PC-9 (cell line): ENCODE measurements at regions not wholly inside any gene's neighbourhood (a gene's known extent, or its start where the extent isn't known, plus 50 kb on each side); places are given as distances from the start of the nearest gene placed in this dataset.

Experiments
- BruUV-seq: library from RNA; stranded (reverse); fragments of 400-500 nt; replicated peaks from 2 replicates; lab custom pipeline; 2021; lab: Mats Ljungman, UMichigan
- CTCF ChIA-PET: fragments of 300-600 bp; sonication (Branson Sonifier 250); formaldehyde crosslinking; loops from one replicate; lab custom pipeline; 2022; ENCODE audit warnings: antibody characterized with exemption; lab: Charles Lee
- POLR2A ChIA-PET: fragments of 300-600 bp; sonication (Branson Sonifier 250); formaldehyde crosslinking; loops from one replicate; lab custom pipeline; 2022; ENCODE audit warnings: antibody characterized with exemption; ENCODE audit not compliant: unreplicated experiment; lab: Charles Lee
- DNase-seq, 2 experiments: peaks; one replicate each; pipeline versions ENCODE4 v3.0.0 to v3.0.0-alpha.2; 2015 to 2022; ENCODE audit warnings: mixed read lengths in 1 of 2
- H2AFZ ChIP-seq: fragments of 200-600 bp; sonication (generic); 2 replicates; pipeline ENCODE4 v1.8.1; 2017; ENCODE audit warnings: antibody characterized with exemption
- H3F3A ChIP-seq: fragments of 200-600 bp; sonication (generic); 2 replicates; pipeline ENCODE4 v1.8.1; 2017; ENCODE audit warnings: antibody characterized with exemption, mild to moderate bottlenecking, low read depth; ENCODE audit not compliant: insufficient read depth
- H3K27ac ChIP-seq: fragments of 200-600 bp; sonication (generic); 2 replicates; pipeline ENCODE4 v1.6.1; 2016; ENCODE audit warnings: mixed run types
- H3K27me3 ChIP-seq: fragments of 200-600 bp; sonication (generic); 2 replicates; pipeline ENCODE4 v1.6.1; 2016; ENCODE audit warnings: low read depth, mixed run types; ENCODE audit not compliant: insufficient read depth
- H3K36me3 ChIP-seq: fragments of 200-600 bp; sonication (generic); 2 replicates; pipeline ENCODE4 v1.6.1; 2016; ENCODE audit warnings: low read depth, mixed run types
- H3K4me1 ChIP-seq: fragments of 200-600 bp; sonication (generic); replicated peaks from 2 replicates; pipeline ENCODE4 v1.6.1; 2016; ENCODE audit warnings: mixed run types; ENCODE audit not compliant: insufficient read depth
- H3K4me2 ChIP-seq: fragments of 200-600 bp; sonication (generic); 2 replicates; pipeline ENCODE4 v1.6.1; 2017; ENCODE audit warnings: mixed run types
- H3K4me3 ChIP-seq: fragments of 200-600 bp; sonication (generic); 2 replicates; pipeline ENCODE4 v1.6.1; 2016; ENCODE audit warnings: mixed run types
- H3K79me2 ChIP-seq: fragments of 200-600 bp; sonication (generic); 2 replicates; pipeline ENCODE4 v1.6.1; 2017; ENCODE audit warnings: low read depth, mixed run types
- H3K9me2 ChIP-seq: fragments of 200-600 bp; sonication (generic); 2 replicates; pipeline ENCODE4 v1.8.1; 2017; ENCODE audit warnings: mild to moderate bottlenecking; ENCODE audit not compliant: insufficient read depth
- H3K9me3 ChIP-seq: fragments of 200-600 bp; sonication (generic); 2 replicates; pipeline ENCODE4 v1.8.1; 2016; ENCODE audit warnings: low read depth; ENCODE audit not compliant: insufficient read depth
- H4K20me1 ChIP-seq: fragments of 200-600 bp; sonication (generic); 2 replicates; pipeline ENCODE4 v1.8.1; 2017; ENCODE audit not compliant: insufficient read depth
- EZH2 ChIP-seq: fragments of 200-600 bp; sonication (generic); IDR thresholded peaks from 2 replicates; pipeline ENCODE4 v1.8.0; 2017; ENCODE audit warnings: antibody characterized with exemption, low read depth
- intact Hi-C: fragments of 100-400 bp; cut with micrococcal nuclease; formaldehyde crosslinking; loops from one replicate; pipeline ENCODE4 v1.10.0; 2022; ENCODE audit not compliant: unreplicated experiment
- TF ChIP-seq, protein P1 (sequence below): fragments of 200-600 bp; sonication (generic); conservative IDR thresholded peaks from 2 replicates; pipeline ENCODE4 v1.6.1; 2017; ENCODE audit warnings: mixed run types, antibody characterized with exemption, mild to moderate bottlenecking, moderate library complexity

DNA sequence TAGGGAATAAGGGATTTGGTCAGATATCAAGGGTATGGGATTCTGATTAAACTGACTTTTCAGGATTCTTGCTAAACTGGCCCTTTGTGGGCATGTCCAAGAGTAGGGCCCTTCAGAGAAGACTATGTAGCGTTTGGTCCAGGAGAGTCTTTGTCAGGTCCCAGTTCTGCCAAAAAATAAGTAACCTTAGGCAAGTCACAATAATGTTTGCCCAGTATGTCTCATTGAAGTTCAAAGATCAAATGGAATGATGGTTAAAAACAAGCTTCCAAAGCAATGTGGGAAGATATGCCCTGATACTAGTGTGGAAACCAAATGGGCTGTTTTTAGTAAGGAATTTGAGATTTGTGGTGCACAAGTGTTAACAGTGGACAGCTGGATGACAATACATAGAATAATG lies 454.4 kb downstream of the WDR72 start:
- Histone ChIP-seq H4K20me1 (no peaks in the 10 kb centered on the region), H3K9me3 (no peaks in the 10 kb centered on the region), H3K27me3 (no peaks in the 10 kb centered on the region), H3K4me2 (no peak overlapping the region), H3K4me3 (no peak overlapping the region), H3K27ac (no peak overlapping the region), H3K36me3 (no peaks in the 10 kb centered on the region), H3K9me2 (no peaks in the 10 kb centered on the region), H3K79me2 (no peaks in the 10 kb centered on the region), H3K4me1 (no peaks in the 10 kb centered on the region), H2AFZ (no peak overlapping the region), H3F3A (no peaks in the 10 kb centered on the region)
- ChIA-PET CTCF (no interaction called here), POLR2A (no interaction called here)
- intact Hi-C loops: no loop called here
- no TSS peak for BruUV-seq
- TF ChIP-seq EZH2: no peak
- TF ChIP-seq, protein P1, sequence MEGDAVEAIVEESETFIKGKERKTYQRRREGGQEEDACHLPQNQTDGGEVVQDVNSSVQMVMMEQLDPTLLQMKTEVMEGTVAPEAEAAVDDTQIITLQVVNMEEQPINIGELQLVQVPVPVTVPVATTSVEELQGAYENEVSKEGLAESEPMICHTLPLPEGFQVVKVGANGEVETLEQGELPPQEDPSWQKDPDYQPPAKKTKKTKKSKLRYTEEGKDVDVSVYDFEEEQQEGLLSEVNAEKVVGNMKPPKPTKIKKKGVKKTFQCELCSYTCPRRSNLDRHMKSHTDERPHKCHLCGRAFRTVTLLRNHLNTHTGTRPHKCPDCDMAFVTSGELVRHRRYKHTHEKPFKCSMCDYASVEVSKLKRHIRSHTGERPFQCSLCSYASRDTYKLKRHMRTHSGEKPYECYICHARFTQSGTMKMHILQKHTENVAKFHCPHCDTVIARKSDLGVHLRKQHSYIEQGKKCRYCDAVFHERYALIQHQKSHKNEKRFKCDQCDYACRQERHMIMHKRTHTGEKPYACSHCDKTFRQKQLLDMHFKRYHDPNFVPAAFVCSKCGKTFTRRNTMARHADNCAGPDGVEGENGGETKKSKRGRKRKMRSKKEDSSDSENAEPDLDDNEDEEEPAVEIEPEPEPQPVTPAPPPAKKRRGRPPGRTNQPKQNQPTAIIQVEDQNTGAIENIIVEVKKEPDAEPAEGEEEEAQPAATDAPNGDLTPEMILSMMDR: no peak
- DNase-seq: no peak

DNA sequence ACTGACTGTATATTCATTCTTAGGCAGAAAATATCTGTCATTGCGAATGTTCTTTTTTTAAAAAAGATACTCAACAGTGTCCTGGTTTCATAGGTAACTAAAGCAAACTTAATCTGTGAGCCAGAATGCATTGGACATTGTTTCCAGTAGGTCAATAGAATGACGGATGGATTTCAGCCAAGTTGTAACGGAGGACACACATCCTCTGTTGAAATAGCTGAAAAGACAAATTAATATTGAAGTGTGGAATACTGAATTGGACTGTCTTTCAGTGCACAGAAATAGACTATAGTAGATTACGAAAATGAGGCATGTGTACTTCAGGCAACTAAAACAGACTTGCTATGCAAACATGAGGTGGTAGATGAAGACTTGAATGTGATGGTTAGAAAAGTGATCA lies 461.6 kb downstream of the WDR72 start:
- no peaks in the 10 kb centered on the region for H3K9me3 ChIP-seq
- H3K4me2 ChIP-seq: no peak overlapping the region
- BruUV-seq: no TSS peak

DNA sequence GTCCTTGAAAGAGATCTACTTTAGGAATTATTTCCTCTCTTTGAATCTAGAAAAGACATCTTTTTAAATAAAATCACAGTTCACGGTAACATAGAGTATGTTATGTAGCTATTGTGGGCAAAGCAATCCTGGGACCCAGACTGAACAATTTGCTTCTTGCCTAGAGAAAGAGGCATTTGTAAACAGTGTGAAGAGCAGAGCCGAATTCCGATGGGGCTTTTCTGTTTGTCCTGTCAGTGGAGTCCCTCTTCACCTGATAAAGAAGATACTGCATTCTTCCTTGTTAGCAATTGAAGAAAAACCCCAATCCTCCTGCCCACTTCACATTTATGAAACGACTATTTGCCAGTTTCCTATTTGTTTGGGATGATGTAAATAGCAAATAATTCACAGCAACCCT lies 462.9 kb downstream of the WDR72 start:
- CTCF ChIA-PET: no interaction called here
- Histone ChIP-seq H4K20me1 (no peaks in the 10 kb centered on the region), H3K79me2 (no peaks in the 10 kb centered on the region), H3F3A (no peaks in the 10 kb centered on the region), H2AFZ (no peak overlapping the region), H3K4me3 (no peak overlapping the region), H3K27ac (no peak overlapping the region), H3K4me1 (no peaks in the 10 kb centered on the region), H3K4me2 (no peak overlapping the region), H3K9me2 (no peaks in the 10 kb centered on the region), H3K36me3 (no peaks in the 10 kb centered on the region), H3K9me3 (no peaks in the 10 kb centered on the region), H3K27me3 (no peaks in the 10 kb centered on the region; the same call in 1 of the 2 replicates)
- intact Hi-C loops: no loop called here
- DNase-seq: no peak
- TF ChIP-seq, protein P1: no peak
- no peak for TF ChIP-seq EZH2
- no TSS peak for BruUV-seq
- POLR2A ChIA-PET: no interaction called here

More for the DNA sequence above, 461.6 kb downstream of the WDR72 start:
- no peak for DNase-seq
- Histone ChIP-seq H3F3A (no peaks in the 10 kb centered on the region), H3K36me3 (no peaks in the 10 kb centered on the region), H3K9me2 (no peaks in the 10 kb centered on the region), H2AFZ (no peak overlapping the region), H3K4me3 (no peak overlapping the region), H3K79me2 (no peaks in the 10 kb centered on the region), H3K27me3 (no peaks in the 10 kb centered on the region; the same call in 1 of the 2 replicates), H3K4me1 (no peaks in the 10 kb centered on the region), H4K20me1 (no peaks in the 10 kb centered on the region), H3K27ac (no peak overlapping the region)
- POLR2A ChIA-PET: no interaction called here
- intact Hi-C loops: no loop called here
- TF ChIP-seq, protein P1: no peak
- no peak for TF ChIP-seq EZH2
- CTCF ChIA-PET: no interaction called here
